H9 (cell line): ENCODE measurements at regions not wholly inside any gene's neighbourhood (a gene's known extent, or its start where the extent isn't known, plus 50 kb on each side); places are given as distances from the start of the nearest gene placed in this dataset.

Source experiments
- DNase-seq: peaks from one replicate; pipeline ENCODE4 v3.0.0-alpha.2; 2017
- H2AFZ ChIP-seq: one replicate; pipeline ENCODE4 v1.6.1; 2013; ENCODE audit warnings: mild to moderate bottlenecking, low read length, control low read depth, moderate library complexity
- H2AK5ac ChIP-seq: 2 replicates; pipeline ENCODE4 v1.6.1; 2013; ENCODE audit warnings: low read length, control low read depth, mixed read lengths; ENCODE audit not compliant: insufficient read length
- H2BK120ac ChIP-seq: one replicate; pipeline ENCODE4 v1.6.1; 2013; ENCODE audit warnings: low read depth, mild to moderate bottlenecking, low read length, control low read depth, inconsistent platforms; ENCODE audit not compliant: poor library complexity, severe bottlenecking
- H2BK12ac ChIP-seq: 2 replicates; pipeline ENCODE4 v1.6.1; 2013; ENCODE audit warnings: low read length, control low read depth, mixed read lengths, low read depth; ENCODE audit not compliant: insufficient read length
- H2BK15ac ChIP-seq: 2 replicates; pipeline ENCODE4 v1.6.1; 2013; ENCODE audit warnings: low read depth, low read length, control low read depth
- H2BK20ac ChIP-seq: one replicate; pipeline ENCODE4 v1.6.1; 2013; ENCODE audit warnings: low read depth, mild to moderate bottlenecking, low read length, control low read depth, inconsistent platforms; ENCODE audit not compliant: poor library complexity, severe bottlenecking
- H2BK5ac ChIP-seq: 2 replicates; pipeline ENCODE4 v1.6.1; 2013; ENCODE audit warnings: low read length, control low read depth, mixed read lengths; ENCODE audit not compliant: insufficient read length
- H3K14ac ChIP-seq: 2 replicates; pipeline ENCODE4 v1.6.1; 2013; ENCODE audit warnings: low read length, control low read depth; ENCODE audit not compliant: insufficient read depth
- H3K18ac ChIP-seq: 2 replicates; pipeline ENCODE4 v1.6.1; 2013; ENCODE audit warnings: low read depth, mild to moderate bottlenecking, mixed read lengths, low read length, control low read depth; ENCODE audit not compliant: insufficient read length
- H3K23ac ChIP-seq: 2 replicates; pipeline ENCODE4 v1.6.1; 2013; ENCODE audit warnings: low read length, control low read depth, mixed read lengths, low read depth; ENCODE audit not compliant: insufficient read length
- H3K23me2 ChIP-seq: 2 replicates; pipeline ENCODE4 v1.6.1; 2013; ENCODE audit warnings: low read depth, mild to moderate bottlenecking, mixed read lengths, low read length, control low read depth; ENCODE audit not compliant: insufficient read length, poor library complexity, severe bottlenecking
- H3K27ac ChIP-seq: 2 replicates; pipeline ENCODE4 v1.5.1; 2013; ENCODE audit warnings: low read length, control low read depth, mixed read lengths, low read depth; ENCODE audit not compliant: insufficient read length
- H3K27me3 ChIP-seq: 2 replicates; pipeline ENCODE4 v1.6.1; 2013; ENCODE audit warnings: low read length, control low read depth, inconsistent platforms; ENCODE audit not compliant: insufficient read depth
- H3K4ac ChIP-seq: 2 replicates; pipeline ENCODE4 v1.6.1; 2013; ENCODE audit warnings: low read depth, mild to moderate bottlenecking, control low read depth, inconsistent platforms, low read length, moderate library complexity
- H3K4me1 ChIP-seq: 2 replicates; pipeline ENCODE4 v1.6.1; 2013; ENCODE audit warnings: low read length, control low read depth, inconsistent platforms; ENCODE audit not compliant: insufficient read depth
- H3K4me2 ChIP-seq: 2 replicates; pipeline ENCODE4 v1.6.1; 2013; ENCODE audit warnings: low read length, control low read depth, mixed read lengths; ENCODE audit not compliant: insufficient read length, insufficient read depth
- H3K56ac ChIP-seq: 2 replicates; pipeline ENCODE4 v1.6.1; 2013; ENCODE audit warnings: low read depth, mild to moderate bottlenecking, mixed read lengths, low read length, control low read depth; ENCODE audit not compliant: insufficient read length
- H3K79me1 ChIP-seq: 2 replicates; pipeline ENCODE4 v1.6.1; 2013; ENCODE audit warnings: low read depth, mild to moderate bottlenecking, moderate library complexity, low read length, control low read depth, inconsistent platforms; ENCODE audit not compliant: insufficient read depth, poor library complexity, severe bottlenecking
- H3K79me2 ChIP-seq: 2 replicates; pipeline ENCODE4 v1.6.1; 2013; ENCODE audit warnings: low read length, control low read depth, inconsistent platforms; ENCODE audit not compliant: insufficient read depth
- H3K9ac ChIP-seq: 2 replicates; pipeline ENCODE4 v1.6.1; 2013; ENCODE audit warnings: low read length, control low read depth, mixed read lengths; ENCODE audit not compliant: insufficient read length; ENCODE audit errors: extremely low read depth
- H3K9me3 ChIP-seq: one replicate; pipeline ENCODE4 v1.6.1; 2013; ENCODE audit warnings: low read depth, low read length, inconsistent platforms; ENCODE audit not compliant: control insufficient read depth
- H3T11ph ChIP-seq: one replicate; pipeline ENCODE4 v1.6.1; 2013; ENCODE audit warnings: mild to moderate bottlenecking, low read length, control low read depth, inconsistent platforms
- H4K20me1 ChIP-seq: one replicate; pipeline ENCODE4 v1.6.1; 2013; ENCODE audit not compliant: control insufficient read depth, insufficient read length, insufficient read depth
- H4K5ac ChIP-seq: 2 replicates; pipeline ENCODE4 v1.6.1; 2013; ENCODE audit warnings: low read depth, mild to moderate bottlenecking, mixed read lengths, low read length, control low read depth; ENCODE audit not compliant: insufficient read length
- H4K8ac ChIP-seq: replicated peaks from 2 replicates; pipeline ENCODE4 v1.6.1; 2013; ENCODE audit warnings: low read length, control low read depth, mixed read lengths, low read depth; ENCODE audit not compliant: insufficient read length
- H4K91ac ChIP-seq: 2 replicates; pipeline ENCODE4 v1.6.1; 2013; ENCODE audit warnings: low read depth, mild to moderate bottlenecking, moderate library complexity, mixed read lengths, low read length, control low read depth; ENCODE audit not compliant: insufficient read length
- H3K27ac Mint-ChIP-seq, 3 experiments: 2 replicates in 2 of 3; 3 replicates in 1 of 3; pipeline ENCODE4 v1.8.0; 2020 to 2021; ENCODE audit warnings: mixed read lengths in 3 of 3, mild to moderate bottlenecking in 1 of 3, moderate library complexity in 1 of 3
- H3K27me3 Mint-ChIP-seq: 2 replicates; pipeline ENCODE4 v1.8.0; 2021; ENCODE audit warnings: low read depth, mild to moderate bottlenecking, moderate library complexity, mixed read lengths
- H3K36me3 Mint-ChIP-seq, 3 experiments: 2 replicates in 2 of 3; 3 replicates in 1 of 3; pipeline ENCODE4 v1.8.0; 2020 to 2021; ENCODE audit warnings: low read depth in 3 of 3, mixed read lengths in 3 of 3; ENCODE audit not compliant: insufficient read depth in 1 of 3
- H3K4me1 Mint-ChIP-seq, 2 experiments: 2 replicates each; pipeline ENCODE4 v1.8.0; 2020; ENCODE audit warnings: mixed read lengths in 2 of 2
- H3K4me3 Mint-ChIP-seq, 2 experiments: 2 replicates in 1 of 2; 3 replicates in 1 of 2; pipeline ENCODE4 v1.8.0; 2020 to 2021; ENCODE audit warnings: mild to moderate bottlenecking in 2 of 2, mixed read lengths in 2 of 2, moderate library complexity in 1 of 2
- H3K9me3 Mint-ChIP-seq, 2 experiments: 2 replicates in 1 of 2; 3 replicates in 1 of 2; pipeline ENCODE4 v1.8.0; 2020; ENCODE audit warnings: mild to moderate bottlenecking in 2 of 2, mixed read lengths in 2 of 2, moderate library complexity in 1 of 2
- CTCF ChIP-seq: fragments of 200-600 bp; sonication (generic); conservative IDR thresholded peaks from 3 replicates; pipeline ENCODE4 v1.8.0; 2021; ENCODE audit warnings: antibody characterized with exemption, mild to moderate bottlenecking
- WGBS: extraction: QIAGEN DNeasy Blood & Tissue Kit; methylation state at CpG from one replicate; pipeline ENCODE4 v1.1.7; 2013; ENCODE audit warnings: missing lambda C conversion rate, low lambda C conversion rate, mixed read lengths; ENCODE audit not compliant: insufficient read length; ENCODE audit errors: extremely low coverage; 5-methylcytosine and 5-hydroxymethylcytosine counted together

GRCh38 chr10:83603708-83604107 is 535.6 kb upstream of the GHITM start:
- DNase-seq: no peak
- H4K91ac ChIP-seq: no peak overlapping the region
- H2BK15ac ChIP-seq: no peak overlapping the region
- no peaks in the 10 kb centered on the region for H3K23me2 ChIP-seq
- H2BK5ac ChIP-seq: no peak overlapping the region
- no peak overlapping the region for H3K27ac ChIP-seq
- H2BK20ac ChIP-seq: no peak overlapping the region
- no CpG with 5 or more reads among the region's 1 CpG for WGBS
- no peak overlapping the region for H3K4me3 Mint-ChIP-seq
- no peak overlapping the region for H2AK5ac ChIP-seq
- TF ChIP-seq CTCF: no peak
- no peak overlapping the region for H3K4ac ChIP-seq
- no peak overlapping the region for H3K4me2 ChIP-seq
- no peak overlapping the region for H2BK120ac ChIP-seq
- H3K9me3 Mint-ChIP-seq: no peaks in the 10 kb centered on the region
- no peaks in the 10 kb centered on the region; the same call in 1 of the 2 replicates for H3K27me3 Mint-ChIP-seq
- no peak overlapping the region for H4K5ac ChIP-seq
- H3K56ac ChIP-seq: no peak overlapping the region
- H3K9ac ChIP-seq: no peak overlapping the region
- no peak overlapping the region for H2AFZ ChIP-seq
- H3K4me1 Mint-ChIP-seq: peaks cover 12 to 13% of the 10 kb centered on the region in 2 experiments
- H3K4me1 ChIP-seq: peaks cover 2% of the 10 kb centered on the region; the same call in 1 of the 2 replicates
- H4K20me1 ChIP-seq: no peaks in the 10 kb centered on the region
- no peak overlapping the region for H3T11ph ChIP-seq
- H3K14ac ChIP-seq: no peak overlapping the region
- no peak overlapping the region for H3K18ac ChIP-seq
- no peaks in the 10 kb centered on the region for H3K79me2 ChIP-seq
- no peak overlapping the region for H4K8ac ChIP-seq
- no peaks in the 10 kb centered on the region for H3K79me1 ChIP-seq
- no peaks in the 10 kb centered on the region for H3K27me3 ChIP-seq
- no peaks in the 10 kb centered on the region for H3K9me3 ChIP-seq
- no peak overlapping the region for H2BK12ac ChIP-seq
- H3K23ac ChIP-seq: no peak overlapping the region
- H3K36me3 Mint-ChIP-seq: no peaks in the 10 kb centered on the region
- H3K27ac Mint-ChIP-seq: no peak overlapping the region
